Stimulated activated CD4-positive, alpha-beta T cell treated with anti-CD3 and anti-CD28 coated beads, Interleukin-4, amount 100 ng/mL, for 48 hours (primary cell): ENCODE measurements at regions not wholly inside any gene's neighbourhood (a gene's known extent, or its start where the extent isn't known, plus 50 kb on each side); places are given as distances from the start of the nearest gene placed in this dataset.
"Not testable (repeated sequence)": the region's sequence is repeated elsewhere in the genome, so short reads cannot be mapped to it uniquely, and the experiment has no call there.

ENCODE experiments used
- DNase-seq, 2 donors: peaks; one replicate each; pipeline ENCODE4 v3.0.0-alpha.2; 2020; ENCODE audit warnings: low read depth in 2 of 2

DNA sequence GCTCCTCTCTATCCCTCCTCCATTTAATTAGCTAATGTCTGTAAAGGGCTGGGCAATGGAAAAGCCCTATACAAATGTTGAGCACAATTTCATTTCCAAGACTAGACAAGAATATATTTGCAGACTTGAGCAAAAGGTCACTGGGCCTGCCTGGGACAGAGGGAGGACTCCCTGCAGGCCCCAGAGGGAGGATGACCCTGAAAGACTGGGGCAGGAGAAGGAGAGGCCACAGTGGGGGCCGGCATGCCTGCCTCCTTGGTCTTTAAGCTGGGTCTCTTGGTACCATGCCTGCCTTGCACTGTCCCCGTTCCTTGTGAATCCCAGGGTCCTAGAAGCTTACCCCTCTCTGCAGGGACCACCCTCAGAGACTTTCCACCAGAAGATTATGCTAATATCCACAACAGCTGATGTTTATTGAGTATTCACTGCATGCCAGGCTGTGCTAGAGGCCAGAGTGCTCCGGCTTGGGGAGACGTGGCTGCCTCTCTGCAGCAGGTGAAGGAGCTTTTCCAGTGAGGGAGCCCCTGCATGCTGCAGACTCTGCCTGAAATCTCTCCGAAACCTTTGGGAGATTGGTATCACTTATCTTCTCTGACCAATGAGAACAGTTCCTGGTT, 72.7 kb upstream of the HSPA9 start:
- DNase-seq: no peak

DNA sequence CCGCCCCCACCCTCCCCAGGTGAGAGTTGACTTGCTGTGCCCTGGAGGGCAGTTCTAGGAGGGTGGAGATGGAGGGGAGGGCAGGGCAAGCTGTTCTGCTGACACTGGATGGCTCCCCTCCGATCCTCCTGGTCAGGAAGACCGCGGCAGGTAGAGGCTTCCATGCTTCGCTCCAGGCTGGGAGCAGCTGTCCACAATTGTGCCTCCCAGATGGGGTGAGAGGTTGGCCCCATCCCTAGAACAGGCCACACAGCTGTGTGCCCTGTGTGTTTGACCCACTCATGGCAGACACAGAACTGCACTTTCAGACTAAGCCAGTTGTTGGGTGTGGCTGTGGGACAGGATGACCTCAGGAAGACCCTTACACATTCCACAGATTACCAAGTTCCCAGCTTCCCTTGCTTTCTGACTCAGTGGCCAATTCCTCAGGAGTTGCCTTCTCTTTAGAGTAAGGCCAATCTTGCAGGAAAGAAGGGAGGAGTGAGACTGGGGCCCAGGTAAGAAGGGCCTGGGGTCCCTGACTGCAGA, 72.1 kb upstream of the HSPA9 start:
- no peak for DNase-seq

DNA sequence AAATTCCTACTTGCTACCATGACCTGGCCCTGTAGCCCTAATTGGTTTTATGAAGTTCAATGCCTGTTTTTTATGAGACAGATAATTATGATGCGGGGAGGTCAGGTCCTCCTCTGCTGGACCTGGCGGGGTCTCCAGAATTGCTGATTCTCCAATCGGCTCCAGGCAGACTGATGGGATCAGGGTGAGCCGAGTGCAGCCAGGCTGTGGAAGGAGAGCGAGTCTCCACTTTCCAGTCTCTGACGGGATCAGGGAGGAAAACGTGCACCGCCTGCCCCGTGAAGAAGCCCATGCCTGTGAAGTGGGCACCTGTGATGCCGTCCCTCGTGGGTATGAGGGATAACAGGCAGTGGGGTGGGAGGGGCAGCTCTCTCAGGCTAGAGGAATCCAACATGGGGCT, 71.5 kb upstream of the HSPA9 start:
- DNase-seq: no peak

DNA sequence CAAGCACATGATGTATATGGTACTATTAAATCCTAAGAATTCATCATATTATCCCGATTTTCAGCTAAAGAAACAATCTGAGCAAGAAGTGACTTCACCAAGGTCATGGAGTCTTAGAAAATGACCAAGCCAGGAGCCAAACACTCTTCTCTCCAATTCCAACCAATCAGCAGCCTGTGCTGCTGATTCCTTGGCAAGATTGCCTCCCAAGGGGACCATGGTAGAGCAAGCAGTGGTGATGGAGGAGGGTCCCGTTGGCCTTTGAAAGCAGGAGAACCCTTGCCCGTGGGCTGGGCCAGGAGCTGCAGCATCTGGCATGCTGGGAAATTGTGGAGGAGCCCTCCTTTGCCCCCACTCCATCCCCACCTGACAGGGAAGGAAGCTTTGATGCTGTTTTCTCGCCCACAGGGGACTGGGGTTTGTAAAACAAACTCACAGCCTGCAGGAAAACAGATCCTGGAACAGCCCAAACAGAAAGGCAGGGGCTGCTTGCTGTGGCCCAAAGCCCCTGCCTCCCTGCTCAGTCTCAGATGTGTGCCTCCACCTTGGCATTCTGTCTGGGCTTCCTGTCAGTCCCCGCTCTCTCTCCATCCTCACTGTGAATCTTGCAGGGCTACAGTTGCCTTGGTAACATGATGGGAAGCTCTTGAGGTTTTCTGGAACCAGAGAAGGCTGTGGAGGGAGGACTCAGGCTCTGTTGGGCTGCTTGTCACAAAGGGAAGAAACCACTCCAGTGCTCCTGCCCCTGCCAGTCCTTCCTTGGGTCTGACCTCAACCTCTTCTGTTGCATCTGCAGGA, 70.8 kb upstream of the HSPA9 start:
- no peak for DNase-seq

DNA sequence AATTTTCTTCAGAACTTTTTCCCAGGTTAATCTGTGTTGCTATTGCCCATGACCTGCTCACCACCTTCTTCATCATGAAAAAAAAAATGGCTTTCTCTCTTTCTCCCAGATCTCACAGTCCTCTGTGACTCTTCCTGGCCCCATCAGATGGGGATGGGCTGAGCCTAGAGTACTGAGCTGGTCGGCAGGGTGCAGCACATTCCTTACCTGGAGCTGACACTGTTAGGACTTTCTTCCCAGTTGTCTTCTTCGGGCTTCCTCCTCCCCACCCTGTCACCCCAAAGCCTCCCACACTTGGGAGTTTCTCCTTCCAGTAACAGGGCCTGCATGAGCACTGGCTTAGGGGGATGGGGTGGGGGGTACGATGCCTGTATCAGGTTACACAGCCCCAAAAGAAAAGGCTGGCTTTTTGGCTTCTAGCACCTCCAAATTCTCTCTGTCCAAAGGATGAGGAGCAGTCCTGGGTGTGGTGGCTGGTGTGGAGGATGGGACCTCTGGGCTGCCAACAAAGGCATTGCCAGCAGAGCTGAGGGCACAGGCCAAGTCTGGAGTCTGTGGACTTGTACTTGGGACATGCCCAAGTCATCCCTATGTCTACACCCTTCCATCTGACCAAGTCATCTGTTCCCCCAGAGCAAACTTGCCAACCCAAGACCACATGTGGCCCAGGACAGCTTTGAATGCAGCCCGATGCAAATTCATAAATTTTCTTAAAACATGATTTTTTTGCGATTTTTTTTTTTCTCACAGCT, 68.0 kb upstream of the HSPA9 start:
- no peak for DNase-seq

DNA sequence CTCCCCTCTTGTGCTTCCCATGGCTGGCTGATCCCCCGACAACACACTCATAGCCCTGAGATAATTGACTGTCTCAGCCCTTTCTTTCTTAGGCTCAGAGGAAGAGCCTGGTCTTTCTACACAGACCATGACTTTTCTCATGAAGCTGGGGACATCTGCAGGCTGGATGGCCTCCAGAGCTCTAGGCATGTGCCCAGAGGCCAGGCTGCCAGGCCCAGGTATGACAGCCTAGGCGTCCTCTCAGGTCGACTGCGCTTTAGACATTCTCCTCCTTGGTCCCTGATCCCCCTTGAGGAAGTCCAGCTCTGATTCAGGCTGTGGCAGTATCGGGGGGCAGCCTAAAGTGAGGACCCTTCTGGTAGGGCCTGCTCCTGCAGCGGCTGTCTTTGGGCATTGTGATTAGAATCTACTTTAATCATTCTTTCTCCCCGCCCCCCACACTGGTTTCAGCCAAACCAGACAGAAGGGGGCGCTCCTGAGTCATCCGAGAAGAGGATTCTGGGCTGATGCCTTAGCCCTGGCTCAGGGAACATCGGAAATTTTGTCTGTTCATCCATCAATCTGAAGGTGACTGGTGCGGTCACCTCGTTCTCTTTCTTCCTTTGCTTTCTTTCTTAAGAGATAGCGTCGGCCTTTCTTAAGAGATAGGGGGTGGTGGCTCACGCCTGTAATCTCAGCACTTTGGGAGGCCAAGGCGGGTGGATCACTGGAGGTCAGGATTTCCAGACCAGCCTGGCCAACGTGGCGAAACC, 66.5 kb upstream of the HSPA9 start:
- DNase-seq: peak; percentile 78 to 92

DNA sequence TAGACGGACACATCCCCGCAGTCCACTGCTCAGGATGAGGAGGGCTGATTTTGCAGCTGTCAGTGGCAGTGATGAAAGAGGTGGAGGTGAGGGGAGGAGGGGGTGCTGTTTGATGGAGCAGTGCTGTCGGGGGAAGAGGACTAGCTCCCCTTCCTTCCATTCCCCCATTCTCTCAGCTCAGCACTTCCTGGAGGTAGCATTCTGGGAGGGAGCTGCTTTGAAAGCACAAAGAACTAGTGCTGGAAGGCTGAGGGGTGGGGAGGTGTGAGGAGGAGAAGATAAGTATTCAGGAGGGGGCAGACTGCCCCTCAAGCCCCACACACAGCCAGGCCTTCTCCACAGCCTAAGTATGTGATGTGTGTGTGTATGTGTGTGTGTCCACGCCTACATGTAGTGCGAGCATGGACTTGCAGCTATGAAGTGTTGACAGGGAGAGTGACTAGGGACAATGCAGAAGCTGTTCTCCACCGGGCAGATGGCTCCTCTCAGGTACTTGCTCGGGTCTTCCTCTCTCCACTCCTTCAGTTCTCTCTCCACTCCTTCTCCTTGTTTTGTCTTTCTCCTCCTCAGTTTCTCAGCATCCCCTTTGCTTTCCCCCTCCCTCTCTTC, 65.5 kb upstream of the HSPA9 start:
- DNase-seq: no peak

DNA sequence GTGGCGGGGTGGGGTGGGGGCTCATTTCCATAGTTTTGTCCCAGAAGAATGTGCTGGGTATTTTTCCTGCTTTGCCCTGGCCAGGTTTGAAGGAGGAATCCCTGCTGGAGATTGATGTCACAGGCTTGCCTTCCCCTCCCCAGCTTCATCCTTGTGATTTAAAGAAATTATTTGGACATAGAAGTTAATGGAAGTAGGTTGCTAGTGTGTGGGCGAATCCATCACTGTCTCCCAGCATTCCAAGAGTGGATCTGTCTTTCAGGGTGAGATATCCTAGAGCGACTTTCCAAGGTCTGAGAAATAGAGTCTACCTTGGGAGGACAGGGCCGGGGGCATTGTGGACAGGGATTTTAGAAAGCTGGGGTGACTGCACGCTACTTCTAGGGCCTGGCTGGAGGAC, 64.9 kb upstream of the HSPA9 start:
- no peak for DNase-seq

DNA sequence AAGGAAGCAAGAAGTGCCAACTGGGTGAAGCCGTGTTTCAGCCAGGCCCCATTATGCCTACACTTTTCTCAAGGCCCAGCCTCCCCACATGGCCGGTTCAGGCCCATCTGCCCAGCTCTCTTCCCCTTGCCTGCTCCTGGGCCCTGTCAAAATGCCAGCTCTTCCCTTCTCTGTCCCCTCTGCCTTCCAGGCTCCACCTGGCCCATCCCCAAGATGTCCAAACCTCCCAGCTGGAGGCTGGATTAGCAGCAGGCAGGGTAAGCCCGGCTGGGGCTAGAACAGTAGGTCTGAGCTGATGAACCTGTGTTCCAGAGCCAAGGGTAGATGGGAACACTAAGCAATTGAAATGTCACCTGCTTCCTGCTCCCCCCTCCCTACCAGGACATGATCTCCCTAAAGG, 64.1 kb upstream of the HSPA9 start:
- no peak for DNase-seq

DNA sequence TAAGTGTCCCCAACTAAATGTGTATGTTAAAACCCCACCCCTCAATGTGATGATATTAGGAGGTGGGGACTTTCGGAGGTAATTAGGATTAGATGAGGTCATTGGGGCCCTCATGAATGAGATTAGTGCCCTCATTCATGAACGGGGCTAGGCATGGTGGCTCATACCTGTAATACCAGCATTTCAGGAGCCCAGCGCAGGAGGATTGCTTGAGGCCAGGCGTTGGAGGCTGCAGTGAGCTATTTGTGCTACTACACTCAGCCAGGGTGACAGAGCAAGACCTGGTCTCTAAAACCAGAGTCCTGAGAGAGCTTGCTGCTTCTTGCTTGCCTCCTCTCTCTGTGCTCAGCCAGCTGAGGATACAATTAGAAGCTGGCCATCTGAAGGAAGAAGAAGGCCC, 62.1 kb upstream of the HSPA9 start:
- DNase-seq: no peak

DNA sequence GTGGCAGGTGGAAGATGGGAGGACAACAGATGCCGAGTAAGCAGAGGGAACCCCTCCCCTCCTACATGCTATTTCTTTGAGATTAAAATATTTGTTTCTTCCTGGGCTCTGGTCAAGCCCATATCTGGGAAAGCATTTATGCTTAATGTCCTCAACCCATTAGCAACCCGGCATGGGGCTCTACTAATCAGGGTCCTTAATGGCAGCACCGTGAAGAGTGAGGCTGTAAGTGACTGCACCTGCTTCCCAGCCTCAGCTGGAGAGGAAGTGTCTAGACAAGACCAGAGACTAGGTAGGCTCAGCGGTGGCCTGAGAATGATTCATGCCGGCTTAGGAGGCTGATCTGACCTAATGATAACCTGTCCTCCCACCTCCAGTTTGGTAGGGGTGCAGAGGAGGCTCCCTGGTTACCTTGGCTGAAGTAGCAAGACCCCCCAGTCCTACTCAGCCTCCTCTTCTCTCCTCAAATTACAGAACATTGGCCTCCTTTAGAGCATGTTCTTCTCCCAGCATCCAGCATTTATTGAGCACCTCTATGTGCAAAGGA, 61.3 kb upstream of the HSPA9 start:
- DNase-seq: no peak

DNA sequence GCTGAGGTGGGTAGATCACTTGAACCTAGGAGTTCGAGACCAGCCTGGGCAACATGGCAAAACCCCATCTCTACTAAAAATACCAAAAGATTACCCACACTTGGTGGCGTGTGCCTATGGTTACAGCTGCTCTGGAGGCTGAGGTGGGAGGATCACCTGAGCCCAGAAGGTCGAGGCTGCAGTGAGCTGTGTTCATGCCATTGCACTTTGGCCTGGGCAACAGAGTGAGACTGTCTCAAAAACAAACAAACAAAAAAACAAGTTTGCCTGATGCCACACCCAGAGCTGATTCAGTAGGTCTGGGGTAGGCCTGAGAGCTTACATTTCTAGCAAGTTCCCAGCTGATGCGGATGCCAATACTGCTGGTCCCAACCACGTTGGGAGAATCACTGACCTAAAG, 60.5 kb upstream of the HSPA9 start:
- no peak for DNase-seq

DNA sequence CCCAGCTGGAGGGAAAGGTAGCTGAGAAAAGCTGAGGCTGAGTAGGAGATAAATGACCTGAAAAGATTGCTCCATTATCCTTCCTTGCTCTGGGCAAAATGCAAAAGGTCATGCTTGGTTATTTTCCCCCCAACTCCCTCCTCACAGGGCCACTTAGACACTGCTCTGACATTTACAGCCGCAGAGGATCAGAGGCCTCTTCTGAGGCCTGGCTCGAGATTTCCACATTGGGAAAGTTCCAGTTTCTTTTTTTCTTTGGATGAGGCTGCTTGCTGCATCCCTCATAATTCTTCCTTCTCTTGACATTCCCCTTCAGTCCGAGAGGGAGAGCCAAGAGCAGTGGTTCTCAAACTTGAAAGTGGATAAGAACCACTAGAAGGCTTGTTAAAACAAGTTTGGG, 60.1 kb upstream of the HSPA9 start:
- DNase-seq: no peak

DNA sequence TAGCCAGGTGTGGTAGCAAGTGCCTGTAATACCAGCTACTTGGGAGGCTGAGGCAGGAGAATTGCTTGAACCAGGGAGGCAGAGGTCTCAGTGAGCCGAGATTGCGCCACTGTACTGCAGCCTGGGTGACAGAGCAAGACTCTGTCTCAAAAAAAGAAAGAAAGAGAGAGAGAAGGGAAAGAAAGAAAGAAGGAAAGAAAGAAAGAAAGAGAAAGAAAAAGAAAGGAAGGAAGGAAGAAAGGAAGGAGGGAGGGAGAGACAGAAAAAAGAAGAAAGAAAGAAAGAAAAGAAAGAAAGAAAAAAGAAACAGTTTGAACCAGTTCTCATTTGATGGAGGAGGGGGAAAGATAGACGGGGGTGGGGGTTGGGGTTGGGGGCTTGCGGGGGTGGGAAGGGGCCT, 59.6 kb upstream of the HSPA9 start:
- not testable (repeated sequence) for DNase-seq

DNA sequence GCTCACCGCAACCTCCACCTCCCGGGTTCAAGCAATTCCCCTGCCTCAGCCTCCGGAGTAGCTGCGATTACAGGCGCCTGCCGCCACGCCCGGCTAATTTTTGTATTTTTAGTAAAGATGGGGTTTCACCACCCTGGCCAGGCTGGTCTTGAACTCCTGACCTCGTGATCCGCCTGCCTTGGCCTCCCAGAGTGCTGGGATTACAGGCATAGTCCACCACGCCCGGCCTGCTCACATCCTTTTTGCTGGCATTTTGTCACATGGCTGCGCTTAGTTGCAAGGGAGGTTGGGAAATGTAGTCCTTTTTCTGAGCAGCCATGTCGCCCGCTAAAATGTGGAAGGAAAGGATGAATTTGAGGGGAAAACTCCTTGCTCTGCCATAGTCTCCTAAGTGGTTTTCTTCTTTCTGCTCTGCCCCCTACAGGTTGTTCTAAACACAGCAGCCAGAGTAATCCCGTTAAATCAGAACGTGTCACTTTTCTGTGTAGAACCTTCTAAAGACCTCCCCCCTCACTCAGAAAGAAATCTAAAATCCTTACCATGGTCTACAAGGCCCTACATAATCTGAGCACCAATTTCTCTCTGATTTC, 57.8 kb upstream of the HSPA9 start:
- DNase-seq: peak in 1 of 2 donors; percentile 23

DNA sequence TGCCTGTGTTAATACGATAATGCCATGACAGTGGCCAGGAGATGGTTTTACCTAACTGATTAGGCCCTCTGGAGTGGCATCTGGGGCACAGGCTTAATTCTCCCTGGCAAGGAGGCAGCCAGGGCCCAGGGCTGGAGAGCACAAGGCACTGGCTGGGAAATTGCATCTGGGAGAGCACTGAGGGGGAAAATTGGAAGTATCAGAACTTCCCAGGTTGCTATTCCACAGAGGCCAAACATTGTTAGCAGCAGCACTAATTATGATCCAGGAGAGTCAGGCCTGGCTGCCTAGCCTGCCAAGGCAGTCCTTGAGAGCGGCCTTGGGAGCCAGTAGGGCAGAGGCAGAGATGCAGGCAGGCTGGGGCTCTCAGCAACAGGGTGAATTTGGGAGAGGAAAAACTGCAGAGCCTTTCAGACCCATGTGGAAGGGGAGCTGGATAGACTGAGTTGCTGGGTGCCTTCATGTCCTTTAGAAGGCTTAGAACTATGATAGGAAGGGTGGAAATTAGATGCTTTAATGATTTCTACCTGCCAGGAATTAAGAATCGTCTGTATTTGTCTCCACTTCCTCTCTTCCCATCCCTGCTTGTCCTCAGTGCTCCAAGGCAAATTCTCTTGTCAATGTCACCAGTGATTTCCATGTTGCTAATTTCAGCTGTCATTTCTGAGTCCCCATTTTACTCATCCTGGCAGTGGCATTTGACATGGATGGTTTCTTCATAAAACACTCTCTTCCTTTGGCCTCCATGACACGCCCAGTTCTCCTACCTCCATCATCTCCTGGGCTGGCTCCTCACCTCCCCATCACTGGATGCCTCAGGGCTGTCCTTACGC, 56.1 kb upstream of the HSPA9 start:
- no peak for DNase-seq

DNA sequence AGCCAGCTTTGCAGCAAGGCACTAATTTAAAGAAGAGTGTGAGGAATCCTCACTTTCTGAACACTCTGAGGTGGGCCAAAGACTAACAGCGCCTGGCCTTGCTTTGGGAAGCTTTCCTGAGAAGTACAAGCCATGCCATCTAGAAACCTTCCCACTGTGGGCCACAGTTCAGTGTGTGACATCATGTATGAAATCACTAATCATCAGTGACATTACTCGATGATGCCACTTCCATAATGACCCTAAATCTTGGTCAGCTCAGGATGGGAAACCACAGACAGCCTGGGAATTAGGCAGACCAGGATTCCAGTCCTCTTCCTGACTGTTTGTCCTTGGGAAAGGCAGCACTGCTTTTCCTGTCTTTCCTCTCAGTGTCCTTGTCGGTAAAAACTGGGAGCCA, 54.2 kb upstream of the HSPA9 start:
- no peak for DNase-seq

DNA sequence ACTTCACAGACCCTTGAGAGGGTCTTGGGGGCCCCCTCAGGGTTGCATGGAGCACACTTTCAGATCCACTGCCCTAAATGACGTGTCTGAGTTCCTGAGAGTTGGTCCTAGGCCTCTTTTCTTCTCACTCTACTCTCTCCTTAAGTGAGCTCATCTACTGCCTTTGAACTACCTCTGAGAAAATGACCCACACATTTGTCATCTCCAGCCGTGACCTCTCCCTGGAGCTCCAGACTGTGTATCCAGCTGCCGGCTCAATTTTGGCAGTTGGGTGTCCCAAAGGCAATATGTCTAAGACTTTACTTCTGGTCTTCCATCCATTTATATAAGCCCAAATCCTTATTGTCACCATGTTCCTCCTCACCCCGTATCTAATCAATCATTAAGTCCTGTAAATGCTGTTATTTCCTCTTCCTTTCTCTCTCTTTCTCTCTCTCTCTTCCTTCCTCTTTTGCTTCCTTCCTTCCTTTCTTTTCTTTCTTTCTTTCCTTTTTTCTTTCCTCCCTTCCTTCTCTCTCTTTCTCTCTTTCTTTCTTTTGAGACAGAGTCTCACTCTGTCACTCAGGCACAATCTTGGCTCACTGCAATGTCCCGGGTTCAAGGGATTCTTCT, 51.2 kb upstream of the HSPA9 start:
- DNase-seq: no peak

DNA sequence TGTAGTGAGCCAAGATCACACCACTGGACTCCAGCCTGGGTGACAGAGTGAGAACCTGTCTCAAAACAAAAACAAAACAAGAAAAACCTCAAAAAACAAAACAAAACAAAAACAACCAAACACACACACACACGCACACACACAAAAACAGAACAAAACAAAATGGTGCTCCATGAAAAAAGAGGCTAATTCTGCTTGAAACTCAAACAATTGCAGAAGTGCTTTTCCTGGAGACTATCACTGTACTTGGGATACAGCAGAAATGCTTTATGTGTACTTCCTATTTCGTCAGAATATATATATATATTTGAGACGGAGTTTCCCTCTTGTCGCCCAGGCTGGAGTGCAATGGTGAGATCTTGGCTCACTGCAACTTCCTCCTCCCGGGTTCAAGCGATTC, 49.9 kb upstream of the HSPA9 start:
- no peak for DNase-seq
